ENCODE measurements at regions not wholly inside any gene's neighbourhood (a gene's known extent, or its start where the extent isn't known, plus 50 kb on each side); places are given as distances from the start of the nearest gene placed in this dataset.

- no peak overlapping the region for H3K27ac ChIP-seq (ENCODE audit: low read depth, low read length)
- H3K27me3 ChIP-seq (ENCODE audit: insufficient read depth, low read length): no peaks in the 10 kb centered on the region
- no peak for TF ChIP-seq EZH2 (IDR thresholded peaks at IDR 0.05)
- no peak for TF ChIP-seq POLR2AphosphoS5 (IDR thresholded peaks at IDR 0.05; ENCODE audit: low read depth, low read length)
- no peak for TF ChIP-seq POLR2A (IDR thresholded peaks at IDR 0.05; ENCODE audit: borderline replicate concordance, extremely low read depth, insufficient read depth, insufficient read length)
- TF ChIP-seq ZFX (IDR thresholded peaks at IDR 0.05): no peak
- no TSS peak for BruUV-seq (replicated peaks)
- ChIA-PET CTCF (interaction anchor here (1.0 to 1.4 kb wide), 2 partner anchors 89 to 108 kb away, joined by 3 to 5 read pairs; no protein-coding TSS in a partner anchor), RAD21 (ENCODE audit: low non-redundant PET in 1 of 2, low total read pairs in 2 of 2, uncharacterized antibody in 2 of 2, unreplicated experiment in 2 of 2) (no interaction called here), POLR2A (no interaction called here)
- no peaks in the 10 kb centered on the region for H3K9me3 ChIP-seq (ENCODE audit: control insufficient read depth in 1 of 2, insufficient read depth in 1 of 2, low read depth in 1 of 2, low read length in 2 of 2)
- no peak overlapping the region for H3K9ac ChIP-seq (ENCODE audit: low read length)
- H3K36me3 ChIP-seq (ENCODE audit: control insufficient read depth in 1 of 2, insufficient read depth in 2 of 2, low read length in 2 of 2): no peaks in the 10 kb centered on the region
- no peaks in the 10 kb centered on the region for H3K9me2 ChIP-seq (ENCODE audit: insufficient read depth)
- no peak overlapping the region for H2AFZ ChIP-seq (ENCODE audit: low read depth, low read length, poor library complexity, severe bottlenecking)
- H3K4me3 ChIP-seq (replicated peaks in 1 of 2; ENCODE audit: low read depth in 1 of 2, low read length in 2 of 2): no peak overlapping the region
- no peaks in the 10 kb centered on the region for H3K79me2 ChIP-seq (ENCODE audit: insufficient read depth, low read length)
- no peak for ATAC-seq
- H4K20me1 ChIP-seq (ENCODE audit: insufficient read depth): no peaks in the 10 kb centered on the region
- peaks cover 0 to 4% of the 10 kb centered on the region in 2 experiments; a peak in 1 of 4 replicates for H3K4me1 ChIP-seq (ENCODE audit: control insufficient read depth in 1 of 2, insufficient read depth in 2 of 2, low read length in 2 of 2)
- no peak overlapping the region for H3K4me2 ChIP-seq (ENCODE audit: low read length)
- no peak for DNase-seq (ENCODE audit: low read depth, low spot score)
- intact Hi-C loops (cut with micrococcal nuclease): loop anchor here (5.0 kb wide), 1 partner anchor 93 kb away; no protein-coding TSS in a partner anchor
Measured at GRCh38 chr7:142389544-142389943, 131.7 kb upstream of the PRSS58 start.

DNA sequence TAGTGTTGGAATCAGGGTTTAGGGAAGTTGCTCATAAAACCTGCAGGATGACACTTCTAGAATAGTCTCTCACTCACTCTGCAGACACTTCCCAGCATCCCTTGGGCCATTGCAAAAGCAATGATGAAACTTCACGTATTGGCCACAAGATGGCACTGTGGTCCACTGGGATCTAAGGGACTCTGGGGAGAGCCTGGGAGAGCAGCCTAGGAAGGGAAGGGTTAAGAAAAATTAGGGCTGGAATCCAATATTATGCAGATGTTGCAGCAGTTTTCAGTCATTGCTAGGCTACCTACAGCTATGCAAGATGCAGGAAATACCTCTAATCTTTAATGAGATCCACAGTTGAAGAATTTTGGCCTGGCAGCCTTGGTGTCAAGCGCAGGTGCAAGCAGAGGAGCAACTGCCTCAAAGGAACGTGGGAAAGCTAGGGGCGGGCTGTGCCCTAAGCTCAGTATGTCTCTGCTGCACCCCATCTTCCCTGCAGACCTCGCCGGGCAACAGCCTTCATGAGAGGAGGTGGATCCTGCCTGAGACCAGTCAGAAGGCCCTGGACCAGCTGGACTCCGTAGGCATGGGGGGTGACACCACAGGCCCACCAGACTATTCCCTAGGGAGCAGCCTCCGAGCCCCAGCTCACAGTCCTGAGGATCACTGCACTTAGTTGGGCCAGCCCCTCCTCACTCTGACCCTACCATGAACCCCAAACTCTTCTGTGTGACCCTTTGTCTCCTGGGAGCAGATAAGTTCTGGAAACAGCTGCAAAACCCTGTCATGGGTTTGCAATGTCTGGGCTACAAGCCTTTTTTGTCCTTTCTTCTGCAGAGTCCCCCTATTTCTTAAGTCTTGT, 127.9 kb upstream of the PRSS58 start:
- Histone ChIP-seq H3K79me2 (ENCODE audit: insufficient read depth, low read length) (no peaks in the 10 kb centered on the region), H3K4me2 (ENCODE audit: low read length) (no peak overlapping the region), H3K9me2 (ENCODE audit: insufficient read depth) (no peaks in the 10 kb centered on the region), H3K4me3 (replicated peaks in 1 of 2; ENCODE audit: low read depth in 1 of 2, low read length in 2 of 2) (no peak overlapping the region), H3K36me3 (ENCODE audit: control insufficient read depth in 1 of 2, insufficient read depth in 2 of 2, low read length in 2 of 2) (no peaks in the 10 kb centered on the region), H3K4me1 (ENCODE audit: control insufficient read depth in 1 of 2, insufficient read depth in 2 of 2, low read length in 2 of 2) (peaks cover 0 to 13% of the 10 kb centered on the region in 2 experiments; a peak in 1 of 4 replicates), H3K9ac (ENCODE audit: low read length) (no peak overlapping the region), H3K27ac (ENCODE audit: low read depth, low read length) (no peak overlapping the region), H3K9me3 (ENCODE audit: control insufficient read depth in 1 of 2, insufficient read depth in 1 of 2, low read depth in 1 of 2, low read length in 2 of 2) (no peaks in the 10 kb centered on the region), H2AFZ (ENCODE audit: low read depth, low read length, poor library complexity, severe bottlenecking) (peak overlapping the region; percentile 43), H3K27me3 (ENCODE audit: insufficient read depth, low read length) (no peaks in the 10 kb centered on the region), H4K20me1 (ENCODE audit: insufficient read depth) (no peaks in the 10 kb centered on the region)
- peak; percentile 72 for DNase-seq (ENCODE audit: low read depth, low spot score)
- ChIA-PET RAD21 (ENCODE audit: low non-redundant PET in 1 of 2, low total read pairs in 2 of 2, uncharacterized antibody in 2 of 2, unreplicated experiment in 2 of 2) (no interaction called here), POLR2A (no interaction called here), CTCF (interaction anchor here (0.5 to 1.6 kb wide), 4 partner anchors 47 to 410 kb away, joined by 3 to 4 read pairs (median 3); no protein-coding TSS in a partner anchor)
- no TSS peak for BruUV-seq (replicated peaks)
- peak; percentile 96 for ATAC-seq
- intact Hi-C loops (cut with micrococcal nuclease): loop anchor here (5.0 kb wide), 1 partner anchor 97 kb away; no protein-coding TSS in a partner anchor
- no peak for TF ChIP-seq POLR2AphosphoS5 (IDR thresholded peaks at IDR 0.05; ENCODE audit: low read depth, low read length)
- TF ChIP-seq SIN3A (IDR thresholded peaks at IDR 0.05; ENCODE audit: low read depth): no peak
- no peak for TF ChIP-seq FOSL1 (IDR thresholded peaks at IDR 0.05; ENCODE audit: low read depth)
- no peak for TF ChIP-seq ZNF274 (IDR thresholded peaks at IDR 0.05; ENCODE audit: low read depth, low read length)
- TF ChIP-seq CEBPB (IDR thresholded peaks at IDR 0.05; ENCODE audit: low read depth): peak; percentile 71; the same call in 1 of the 2 replicates
- TF ChIP-seq EZH2 (IDR thresholded peaks at IDR 0.05): no peak
- TF ChIP-seq CBX3 (IDR thresholded peaks at IDR 0.05; ENCODE audit: low read depth): no peak
- TF ChIP-seq YY1 (IDR thresholded peaks at IDR 0.05; ENCODE audit: extremely low read depth, insufficient replicate concordance, low read depth, low read length): peak; percentile 44
- TF ChIP-seq ELF1 (IDR thresholded peaks at IDR 0.05; ENCODE audit: borderline replicate concordance, low read depth): no peak
- TF ChIP-seq SRF (IDR thresholded peaks at IDR 0.05; ENCODE audit: low read depth): no peak
- TF ChIP-seq CTCF (IDR thresholded peaks at IDR 0.05 in 2 of 3, conservative IDR thresholded peaks at IDR 0.05 in 1 of 3; ENCODE audit: borderline replicate concordance in 1 of 3, insufficient read depth in 1 of 3, low read depth in 2 of 3, low read length in 2 of 3): peak; percentile 66 to 88 (median 85)
- TF ChIP-seq ATF3 (IDR thresholded peaks at IDR 0.05): no peak
- TF ChIP-seq EGR1 (IDR thresholded peaks at IDR 0.05; ENCODE audit: low read depth): no peak
- no peak for TF ChIP-seq SP1 (IDR thresholded peaks at IDR 0.05; ENCODE audit: low read depth)
- TF ChIP-seq EZH2phosphoT487 (IDR thresholded peaks at IDR 0.05; ENCODE audit: borderline replicate concordance): no peak

Data from HCT116 (cell line).